Coronary artery (tissue), 2 donors: ENCODE measurements at regions not wholly inside any gene's neighbourhood (a gene's known extent, or its start where the extent isn't known, plus 50 kb on each side); places are given as distances from the start of the nearest gene placed in this dataset.

ENCODE experiments used
- DNase-seq: peaks from one replicate; pipeline ENCODE4 v3.0.0-alpha.2; 2017; ENCODE audit warnings: low spot score
- H3K27ac ChIP-seq, 2 donors: fragments of 200-600 bp; sonication (generic); one replicate each; pipeline ENCODE4 v1.5.1; 2016 to 2019
- H3K4me3 ChIP-seq: fragments of 200-600 bp; sonication (generic); 2 replicates; pipeline ENCODE4 v1.5.1; 2016; ENCODE audit warnings: mild to moderate bottlenecking, moderate library complexity
- CTCF ChIP-seq: fragments of 200-600 bp; sonication (generic); IDR thresholded peaks from one replicate; pipeline ENCODE4 v1.5.1; 2019; ENCODE audit warnings: antibody characterized with exemption

- Histone ChIP-seq H3K27ac (no peak overlapping the region), H3K4me3 (no peak overlapping the region)
- DNase-seq, result no peak
- no peak for TF ChIP-seq CTCF
Observed at GRCh38 chr13:64725492-64725891, 2504.6 kb downstream of the PCDH9 start.

- Histone ChIP-seq H3K27ac (no peak overlapping the region), H3K4me3 (no peak overlapping the region)
- no peak for DNase-seq
- TF ChIP-seq CTCF, result no peak
Observed at GRCh38 chr13:64723724-64724123, 2506.4 kb downstream of the PCDH9 start.

GRCh38 chr13:64718116-64718515 lies 2512.0 kb downstream of the PCDH9 start:
- H3K4me3 ChIP-seq, result no peak overlapping the region
- no peak for TF ChIP-seq CTCF
- no peak overlapping the region for H3K27ac ChIP-seq
- no peak for DNase-seq

GRCh38 chr13:64716936-64717335 lies 2513.2 kb downstream of the PCDH9 start:
- Histone ChIP-seq H3K4me3 (no peak overlapping the region), H3K27ac (no peak overlapping the region)
- no peak for TF ChIP-seq CTCF
- no peak for DNase-seq

- H3K27ac ChIP-seq, result no peak overlapping the region
- no peak for DNase-seq
- no peak for TF ChIP-seq CTCF
- no peak overlapping the region for H3K4me3 ChIP-seq
Observed at GRCh38 chr13:64709079-64709478, 2521.1 kb downstream of the PCDH9 start.

GRCh38 chr13:64704121-64704649 lies 2526.0 kb downstream of the PCDH9 start:
- Histone ChIP-seq H3K4me3 (no peak overlapping the region), H3K27ac (no peak overlapping the region)
- DNase-seq, result no peak
- TF ChIP-seq CTCF, result no peak

- no peak for DNase-seq
- no peak overlapping the region for H3K27ac ChIP-seq
- H3K4me3 ChIP-seq, result no peak overlapping the region
- TF ChIP-seq CTCF, result no peak
Observed at GRCh38 chr13:64697226-64697625, 2532.9 kb downstream of the PCDH9 start.
